AG04450 (cell line): ENCODE measurements at regions not wholly inside any gene's neighbourhood (a gene's known extent, or its start where the extent isn't known, plus 50 kb on each side); places are given as distances from the start of the nearest gene placed in this dataset.

Experiments used
- CTCF ChIA-PET: fragments of 300-600, 350-600 bp; formaldehyde crosslinking; extraction: SDS; loops from one replicate; lab custom pipeline; 2022; ENCODE audit warnings: antibody characterized with exemption, inconsistent platforms; lab: Charles Lee
- POLR2A ChIA-PET: fragments of 350-600 bp; formaldehyde crosslinking; extraction: SDS; loops from one replicate; lab custom pipeline; 2021; ENCODE audit warnings: antibody characterized with exemption, inconsistent platforms; lab: Yijun Ruan, JAX
- DNase-seq: peaks from one replicate; pipeline ENCODE4 v3.0.0-alpha.2; 2011; ENCODE audit warnings: low read depth, low spot score
- H3K27ac ChIP-seq: one replicate; pipeline ENCODE4 v1.5.1; 2012; ENCODE audit warnings: low read depth, low read length, control low read depth
- H3K27me3 ChIP-seq: one replicate; pipeline ENCODE4 v1.6.0; 2012; ENCODE audit warnings: low read length; ENCODE audit not compliant: control insufficient read depth, insufficient read depth
- H3K4me3 ChIP-seq: 2 replicates; pipeline ENCODE4 v1.5.1; 2011; ENCODE audit warnings: mild to moderate bottlenecking, low read depth, low read length, control low read depth
- H3K9me3 ChIP-seq: 2 replicates; pipeline ENCODE4 v1.5.1; 2012; ENCODE audit warnings: low read length; ENCODE audit not compliant: control insufficient read depth, insufficient read depth
- CTCF ChIP-seq: IDR thresholded peaks from 2 replicates; pipeline ENCODE4 v1.5.1; 2011; ENCODE audit warnings: low read depth, low read length, control low read depth, inconsistent platforms

- H3K4me3 ChIP-seq, result no peak overlapping the region
- CTCF ChIA-PET, result interaction anchor here (1.3 kb wide), 1 partner anchor 19 kb away, joined by 6 read pairs; no protein-coding TSS in a partner anchor
- no peak for DNase-seq
- no peak overlapping the region for H3K27ac ChIP-seq
- no peak for TF ChIP-seq CTCF
- H3K9me3 ChIP-seq, result peaks cover 2% of the 10 kb centered on the region; the same call in 1 of the 2 replicates
- no peaks in the 10 kb centered on the region for H3K27me3 ChIP-seq
- POLR2A ChIA-PET, result interaction anchor here (0.6 to 1.0 kb wide), 2 partner anchors 12 to 174 kb away, joined by 3 to 4 read pairs; partner anchors contain the start of genes DNAI7 and ETFRF1
These were observed 117.8 kb upstream of the KRAS start for GRCh38 chr12:25368557-25368956.

- H3K4me3 ChIP-seq, result no peak overlapping the region
- TF ChIP-seq CTCF, result no peak
- CTCF ChIA-PET, result interaction anchor here (1.2 to 2.5 kb wide), 3 partner anchors 9 to 125 kb away, joined by 3 to 10 read pairs (median 5); no protein-coding TSS in a partner anchor
- POLR2A ChIA-PET, result no interaction called here
- no peak overlapping the region for H3K27ac ChIP-seq
- no peaks in the 10 kb centered on the region for H3K27me3 ChIP-seq
- H3K9me3 ChIP-seq, result peaks cover 2% of the 10 kb centered on the region; the same call in 1 of the 2 replicates
- DNase-seq, result no peak
These were observed 115.4 kb upstream of the KRAS start for GRCh38 chr12:25366122-25366521.

GRCh38 chr12:25365340-25365730, 114.6 kb upstream of the KRAS start:
- no peak for DNase-seq
- ChIA-PET POLR2A (no interaction called here), CTCF (interaction anchor here (2.1 to 2.5 kb wide), 2 partner anchors 8 to 125 kb away, joined by 5 to 10 read pairs; no protein-coding TSS in a partner anchor)
- TF ChIP-seq CTCF, result no peak
- Histone ChIP-seq H3K9me3 (peaks cover 2% of the 10 kb centered on the region; the same call in 1 of the 2 replicates), H3K27me3 (no peaks in the 10 kb centered on the region), H3K27ac (no peak overlapping the region), H3K4me3 (no peak overlapping the region)

GRCh38 chr12:25364529-25365339, 114.0 kb upstream of the KRAS start:
- H3K27ac ChIP-seq, result no peak overlapping the region
- ChIA-PET CTCF (interaction anchor here (2.1 to 2.5 kb wide), 2 partner anchors 8 to 124 kb away, joined by 5 to 10 read pairs; no protein-coding TSS in a partner anchor), POLR2A (no interaction called here)
- H3K9me3 ChIP-seq, result peaks cover 2% of the 10 kb centered on the region; the same call in 1 of the 2 replicates
- no peak for DNase-seq
- no peak overlapping the region for H3K4me3 ChIP-seq
- no peaks in the 10 kb centered on the region for H3K27me3 ChIP-seq
- TF ChIP-seq CTCF, result no peak

- no peak for TF ChIP-seq CTCF
- Histone ChIP-seq H3K9me3 (no peaks in the 10 kb centered on the region), H3K27me3 (no peaks in the 10 kb centered on the region), H3K4me3 (no peak overlapping the region), H3K27ac (no peak overlapping the region)
- POLR2A ChIA-PET, result no interaction called here
- CTCF ChIA-PET, result no interaction called here
- DNase-seq, result no peak
These were observed 111.9 kb upstream of the KRAS start for GRCh38 chr12:25362646-25363045.
